ENCODE measurements at regions not wholly inside any gene's neighbourhood (a gene's known extent, or its start where the extent isn't known, plus 50 kb on each side); places are given as distances from the start of the nearest gene placed in this dataset.
A peak's percentile ranks its signal among the peaks of the same experiment; 100 is the strongest.

GRCh38 chr4:138611017-138611416 lies 368.9 kb upstream of the SLC7A11 start:
- H3K4me3 ChIP-seq (ENCODE audit: low read depth, low read length), result no peak overlapping the region
- DNase-seq (ENCODE audit: low read depth, low spot score), result no peak
- POLR2A ChIA-PET, result no interaction called here
- TF ChIP-seq CTCF (IDR thresholded peaks at IDR 0.05; ENCODE audit: insufficient read depth, low read length, missing control alignments), result no peak
- CTCF ChIA-PET, result no interaction called here

- ChIA-PET CTCF (no interaction called here), POLR2A (no interaction called here)
- no peak for TF ChIP-seq CTCF (IDR thresholded peaks at IDR 0.05; ENCODE audit: insufficient read depth, low read length, missing control alignments)
- no peak overlapping the region for H3K4me3 ChIP-seq (ENCODE audit: low read depth, low read length)
- peak; percentile 16 for DNase-seq (ENCODE audit: low read depth, low spot score)
Measured at GRCh38 chr4:138609943-138610350, 367.8 kb upstream of the SLC7A11 start.

DNA sequence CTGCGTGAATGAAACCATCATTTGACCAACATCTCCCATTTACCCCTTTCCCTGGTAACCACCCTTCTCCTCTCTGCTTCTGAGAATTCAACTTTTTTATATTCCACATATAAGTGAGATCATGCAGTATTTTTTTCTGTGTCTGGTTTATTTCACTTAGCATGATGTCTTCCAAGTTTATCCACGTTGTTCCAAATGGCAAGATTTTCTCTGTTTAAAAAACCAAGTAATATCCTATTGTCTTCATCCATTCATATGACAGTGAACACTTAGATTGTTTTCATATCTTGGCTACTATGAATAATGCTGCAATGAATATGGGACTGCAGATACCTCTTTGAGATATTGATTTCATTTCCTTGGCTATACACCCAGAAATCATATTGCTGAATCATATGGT lies 362.4 kb upstream of the SLC7A11 start:
- no peak for DNase-seq (ENCODE audit: low read depth, low spot score)
- ChIA-PET CTCF (no interaction called here), POLR2A (no interaction called here)
- H3K4me3 ChIP-seq (ENCODE audit: low read depth, low read length), result no peak overlapping the region
- TF ChIP-seq CTCF (IDR thresholded peaks at IDR 0.05; ENCODE audit: insufficient read depth, low read length, missing control alignments), result no peak

- no peak overlapping the region for H3K4me3 ChIP-seq (ENCODE audit: low read depth, low read length)
- DNase-seq (ENCODE audit: low read depth, low spot score), result no peak
- no peak for TF ChIP-seq CTCF (IDR thresholded peaks at IDR 0.05; ENCODE audit: insufficient read depth, low read length, missing control alignments)
- ChIA-PET POLR2A (no interaction called here), CTCF (no interaction called here)
Measured at GRCh38 chr4:138602664-138603063, 360.5 kb upstream of the SLC7A11 start.

- no peak for TF ChIP-seq CTCF (IDR thresholded peaks at IDR 0.05; ENCODE audit: insufficient read depth, low read length, missing control alignments)
- ChIA-PET POLR2A (no interaction called here), CTCF (no interaction called here)
- no peak for DNase-seq (ENCODE audit: low read depth, low spot score)
- H3K4me3 ChIP-seq (ENCODE audit: low read depth, low read length), result no peak overlapping the region
Measured at GRCh38 chr4:138599965-138600364, 357.8 kb upstream of the SLC7A11 start.

DNA sequence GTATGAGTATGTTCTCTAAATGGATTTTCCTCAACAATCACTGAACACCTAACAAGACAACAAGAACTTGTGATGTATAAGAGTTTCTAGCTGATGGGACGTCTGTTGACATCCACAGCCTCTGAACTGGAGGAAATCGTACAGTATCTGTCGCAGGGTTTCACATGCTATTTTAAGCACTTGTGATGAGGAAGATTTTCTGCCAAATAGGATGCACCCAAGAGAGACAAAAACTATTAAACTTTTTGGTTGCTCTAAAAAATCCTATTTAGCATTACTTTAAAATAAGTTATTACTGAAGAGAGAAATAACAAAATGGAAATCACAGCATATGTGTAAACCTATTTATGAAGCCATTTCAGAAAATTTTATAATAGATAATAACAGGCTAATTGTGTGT lies 356.1 kb upstream of the SLC7A11 start:
- no peak for DNase-seq (ENCODE audit: low read depth, low spot score)
- CTCF ChIA-PET, result interaction anchor here (0.6 kb wide), 1 partner anchor 42 kb away, joined by 3 read pairs; no protein-coding TSS in a partner anchor
- TF ChIP-seq CTCF (IDR thresholded peaks at IDR 0.05; ENCODE audit: insufficient read depth, low read length, missing control alignments), result no peak
- no peak overlapping the region for H3K4me3 ChIP-seq (ENCODE audit: low read depth, low read length)
- POLR2A ChIA-PET, result no interaction called here

Measured in AG04449 (cell line).